GM12892 (cell line): ENCODE measurements at regions not wholly inside any gene's neighbourhood (a gene's known extent, or its start where the extent isn't known, plus 50 kb on each side); places are given as distances from the start of the nearest gene placed in this dataset.

Experiments used
- POLR2A ChIP-seq: IDR thresholded peaks from 2 replicates; pipeline ENCODE4 v1.6.1; 2011; ENCODE audit warnings: low read depth, low read length, control low read depth
- TAF1 ChIP-seq: IDR thresholded peaks from 2 replicates; pipeline ENCODE4 v1.6.1; 2011; ENCODE audit warnings: low read depth, mild to moderate bottlenecking, control low read depth, low read length, borderline replicate concordance

GRCh38 chr17:77379832-77380231, 239.1 kb downstream of the SEC14L1 start:
- no peak for TF ChIP-seq TAF1
- no peak for TF ChIP-seq POLR2A
